ENCODE measurements at regions not wholly inside any gene's neighbourhood (a gene's known extent, or its start where the extent isn't known, plus 50 kb on each side); places are given as distances from the start of the nearest gene placed in this dataset.

- no peak for TF ChIP-seq REST (IDR thresholded peaks at IDR 0.05; ENCODE audit: low read depth, low read length)
- TF ChIP-seq POLR2AphosphoS5 (IDR thresholded peaks at IDR 0.05; ENCODE audit: low read length) = no peak
- no peak for TF ChIP-seq IRF3 (IDR thresholded peaks at IDR 0.05)
Observed at GRCh38 chr10:8600192-8600591, 545.7 kb downstream of the GATA3 start.
